RPMI7951 (cell line): ENCODE measurements at regions not wholly inside any gene's neighbourhood (a gene's known extent, or its start where the extent isn't known, plus 50 kb on each side); places are given as distances from the start of the nearest gene placed in this dataset.

Experiments used
- DNase-seq: peaks from one replicate; pipeline ENCODE4 v3.0.0-alpha.2; 2012; ENCODE audit warnings: low read depth

- DNase-seq: no peak
Measured at GRCh38 chr3:163946785-163947184, 1131.5 kb downstream of the SI start.

GRCh38 chr3:163943664-163944063, 1134.6 kb downstream of the SI start:
- no peak for DNase-seq

DNA sequence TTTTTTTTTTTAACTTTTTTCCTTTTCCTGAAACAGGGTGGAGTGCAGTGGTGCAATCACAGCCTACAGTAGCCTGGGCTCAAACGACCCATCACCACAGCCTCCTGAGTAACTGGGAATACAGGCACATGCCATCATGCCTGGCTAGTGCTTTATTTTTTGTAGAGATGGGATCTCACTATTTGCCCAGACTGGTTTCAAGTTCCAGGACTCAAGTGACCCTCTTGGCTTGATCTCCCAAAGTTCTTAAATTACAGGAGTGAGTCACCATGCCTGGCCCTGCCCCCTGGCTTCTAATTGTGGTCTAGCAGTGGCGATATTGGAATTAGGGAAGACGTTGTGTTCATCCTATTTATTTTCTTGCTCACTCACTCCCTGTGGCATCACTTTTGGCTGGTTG, 1138.4 kb downstream of the SI start:
- DNase-seq: peak; percentile 10

- DNase-seq: no peak
Measured at GRCh38 chr3:163936543-163936942, 1141.8 kb downstream of the SI start.

DNA sequence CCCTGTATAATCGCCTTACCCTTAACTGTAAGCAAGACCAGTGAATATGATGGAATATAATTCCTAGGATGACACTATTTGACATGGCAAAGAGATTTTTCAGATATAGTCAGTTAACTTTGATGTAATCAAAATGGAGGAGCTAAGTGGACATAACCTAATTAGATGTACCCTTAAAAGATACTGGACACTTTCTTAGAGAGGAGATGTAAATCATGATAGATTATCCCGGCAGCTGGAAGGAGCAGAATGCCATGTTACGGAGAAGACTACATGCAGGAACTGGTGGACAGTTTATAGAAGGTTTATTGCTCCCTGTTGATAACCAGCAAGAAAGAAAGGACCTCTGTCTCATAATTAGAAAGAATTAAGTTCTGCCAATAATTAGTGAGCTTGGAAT, 1142.9 kb downstream of the SI start:
- DNase-seq: no peak

- DNase-seq: no peak
Measured at GRCh38 chr3:163929069-163929652, 1149.1 kb downstream of the SI start.

- no peak for DNase-seq
Measured at GRCh38 chr3:163927521-163927920, 1150.8 kb downstream of the SI start.

DNA sequence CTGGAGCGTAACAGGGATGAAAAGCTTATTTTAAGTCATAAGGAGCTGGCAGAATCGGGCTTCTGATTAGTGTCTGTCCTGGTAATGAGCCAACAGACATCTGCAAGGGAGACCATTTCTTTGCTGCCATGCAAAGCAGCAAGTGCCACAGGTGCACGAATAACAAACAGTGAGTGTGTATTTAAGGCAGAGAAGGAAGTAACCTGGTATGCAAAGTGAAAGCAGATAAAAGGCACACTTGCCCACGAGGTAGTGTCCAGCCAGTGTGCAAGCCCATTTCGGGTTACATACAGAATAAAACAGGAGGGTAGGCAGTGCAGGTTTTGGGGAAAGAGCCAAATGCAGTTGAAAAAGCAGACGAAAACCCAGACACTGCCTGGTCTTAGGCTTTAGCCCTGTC, 1153.7 kb downstream of the SI start:
- DNase-seq: no peak

DNA sequence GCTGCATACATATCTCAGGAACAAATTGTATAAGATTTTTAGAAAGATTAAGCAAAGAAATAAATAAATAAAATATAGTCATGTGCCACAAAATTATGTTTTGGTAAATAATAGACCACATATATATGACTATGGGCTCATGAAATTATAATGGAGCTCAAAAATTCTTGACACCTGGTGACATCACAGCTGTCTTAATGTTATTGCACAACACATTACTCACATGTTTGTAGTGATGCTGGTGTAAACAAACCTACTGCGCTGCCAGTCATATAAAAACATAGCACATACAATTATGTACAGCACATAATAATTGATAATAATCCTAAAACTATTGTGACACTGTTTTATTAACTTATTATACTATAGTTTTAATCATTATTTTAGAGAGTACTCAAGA, 1159.1 kb downstream of the SI start:
- DNase-seq: no peak

GRCh38 chr3:163916596-163917560, 1161.4 kb downstream of the SI start:
- no peak for DNase-seq

DNA sequence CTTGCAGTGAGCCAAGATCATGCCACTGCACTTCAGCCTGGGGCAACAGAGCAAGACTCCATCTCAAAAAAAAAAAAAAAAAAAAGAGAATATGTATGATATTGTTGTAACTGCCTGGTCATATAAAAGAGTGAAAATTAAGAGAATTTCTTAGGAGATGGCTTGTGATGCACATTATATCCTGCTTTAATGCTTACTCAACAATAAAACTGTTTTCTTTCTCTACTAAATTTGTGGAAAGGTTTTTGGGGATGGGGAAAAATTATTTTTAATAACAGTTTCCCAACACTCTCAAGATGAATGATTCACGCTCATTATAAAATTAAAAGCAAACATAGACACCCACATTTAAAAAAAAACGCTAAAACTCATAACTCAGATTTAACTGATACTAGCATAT, 1163.0 kb downstream of the SI start:
- DNase-seq: no peak

GRCh38 chr3:163914567-163914966, 1163.7 kb downstream of the SI start:
- DNase-seq: no peak

- DNase-seq: no peak
Measured at GRCh38 chr3:163891771-163892170, 1186.5 kb downstream of the SI start.

DNA sequence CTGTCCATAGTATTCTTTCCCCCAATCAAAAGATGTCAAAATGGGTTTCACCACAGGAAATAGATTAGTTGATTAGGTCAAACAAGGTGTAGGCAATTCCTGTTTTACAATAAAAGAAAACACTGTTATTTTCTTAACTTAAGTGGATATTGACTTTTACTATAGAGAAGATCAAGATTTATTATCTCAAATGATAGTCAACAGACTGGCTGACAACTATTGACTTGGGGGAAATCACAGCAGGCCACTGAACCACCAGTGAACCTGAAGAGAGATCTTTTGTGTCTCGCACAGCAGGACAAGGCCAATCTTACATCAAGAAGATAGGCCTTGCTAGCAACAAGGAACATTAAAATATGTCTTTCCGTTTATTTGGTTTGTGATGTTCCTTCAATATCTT, 1187.6 kb downstream of the SI start:
- no peak for DNase-seq

GRCh38 chr3:163879172-163879571, 1199.1 kb downstream of the SI start:
- DNase-seq: no peak

GRCh38 chr3:163878396-163878795, 1199.9 kb downstream of the SI start:
- no peak for DNase-seq

DNA sequence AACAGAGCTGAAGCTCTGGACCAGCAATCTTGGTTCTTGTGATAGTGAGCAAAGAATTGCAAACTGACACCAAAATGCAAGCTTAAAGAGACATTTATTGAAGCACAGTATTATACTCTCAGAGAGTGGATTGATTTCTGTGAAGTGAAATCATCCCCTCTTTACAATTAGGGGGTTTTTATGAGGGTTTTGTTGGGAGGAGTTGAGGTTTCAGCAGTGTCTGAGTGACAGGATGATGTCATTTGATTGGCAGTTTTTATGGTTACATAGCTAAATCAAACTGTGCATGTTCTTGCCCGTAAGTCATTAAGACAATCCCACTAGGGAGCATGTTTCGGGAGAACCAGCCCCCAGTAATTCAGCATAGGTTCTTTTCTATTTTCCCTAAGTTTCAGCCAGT, 1200.5 kb downstream of the SI start:
- no peak for DNase-seq

DNA sequence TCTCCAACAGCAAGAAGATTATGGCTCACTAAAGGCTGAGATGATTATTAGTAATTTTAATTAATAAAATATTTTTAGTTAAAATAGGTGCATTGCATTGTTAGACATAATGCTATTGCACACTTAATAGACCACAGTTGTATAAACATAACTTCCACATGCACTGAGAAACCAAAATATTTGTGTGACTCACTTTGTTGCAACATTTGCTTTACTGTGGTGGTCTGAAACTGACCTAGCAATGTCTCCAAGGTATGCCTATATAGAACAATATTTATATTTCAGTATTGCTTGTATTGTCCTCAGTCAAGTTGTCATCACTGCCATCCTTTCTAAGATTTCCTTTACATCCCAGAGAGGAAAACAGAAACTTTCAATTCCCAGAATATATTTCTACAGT, 1215.2 kb downstream of the SI start:
- DNase-seq: no peak

GRCh38 chr3:163852233-163852632, 1226.1 kb downstream of the SI start:
- no peak for DNase-seq

DNA sequence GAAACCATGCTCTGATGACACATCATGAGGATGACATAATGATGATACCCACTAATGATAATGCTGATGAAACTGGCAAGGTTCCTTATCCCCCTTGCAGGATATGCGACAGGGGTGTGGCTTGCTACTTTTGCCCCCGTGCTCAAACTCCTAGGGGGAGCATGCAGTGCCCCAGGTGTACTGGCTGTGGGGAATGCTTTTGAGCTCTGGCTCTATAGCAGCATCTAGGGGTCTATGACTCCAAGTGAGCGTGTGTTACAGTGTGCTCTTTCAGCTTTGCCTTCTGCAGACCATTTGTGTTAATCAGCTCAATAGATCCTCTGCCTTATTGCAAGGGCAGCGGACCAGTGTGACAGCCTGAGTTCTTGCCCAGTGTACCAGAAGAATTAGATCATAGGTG, 1239.5 kb downstream of the SI start:
- no peak for DNase-seq

DNA sequence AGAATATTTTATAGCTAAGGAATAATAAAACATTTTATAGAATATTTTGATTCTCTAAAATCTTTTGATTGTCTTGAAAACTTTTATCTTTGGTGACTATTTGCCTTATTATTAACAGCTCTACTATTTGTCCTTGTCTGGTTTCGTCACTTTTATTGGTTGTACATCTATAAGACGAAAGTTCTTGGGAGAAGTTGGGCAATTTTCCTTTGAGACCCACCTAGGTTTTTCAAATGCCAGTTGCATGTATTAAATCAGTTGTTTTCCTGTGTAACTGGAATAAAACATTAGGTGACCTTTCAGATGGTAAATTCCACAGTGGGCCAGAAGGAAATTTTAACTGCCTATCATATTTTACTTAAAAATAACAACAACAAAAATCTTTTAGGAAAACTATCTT, 1245.7 kb downstream of the SI start:
- DNase-seq: no peak

GRCh38 chr3:163821841-163822240, 1256.5 kb downstream of the SI start:
- DNase-seq: no peak

DNA sequence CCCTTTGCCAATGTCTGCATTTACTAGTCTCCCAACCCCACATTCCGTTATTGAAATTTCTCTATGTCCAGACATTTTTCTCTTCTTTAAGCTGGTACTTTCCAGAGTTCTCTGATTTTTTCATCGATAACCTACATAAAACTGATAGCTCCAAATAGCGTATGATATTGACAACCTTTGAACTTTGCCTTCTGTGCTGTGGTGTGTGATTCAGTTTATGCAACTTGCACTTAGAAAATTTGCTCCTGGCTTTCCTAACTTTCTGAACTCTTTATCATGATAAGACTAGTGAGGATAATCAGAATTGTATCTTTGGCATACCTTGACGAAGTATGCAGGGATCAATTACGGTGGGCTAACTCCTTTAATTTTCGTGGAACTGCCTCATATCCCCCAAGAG, 1261.3 kb downstream of the SI start:
- no peak for DNase-seq

DNA sequence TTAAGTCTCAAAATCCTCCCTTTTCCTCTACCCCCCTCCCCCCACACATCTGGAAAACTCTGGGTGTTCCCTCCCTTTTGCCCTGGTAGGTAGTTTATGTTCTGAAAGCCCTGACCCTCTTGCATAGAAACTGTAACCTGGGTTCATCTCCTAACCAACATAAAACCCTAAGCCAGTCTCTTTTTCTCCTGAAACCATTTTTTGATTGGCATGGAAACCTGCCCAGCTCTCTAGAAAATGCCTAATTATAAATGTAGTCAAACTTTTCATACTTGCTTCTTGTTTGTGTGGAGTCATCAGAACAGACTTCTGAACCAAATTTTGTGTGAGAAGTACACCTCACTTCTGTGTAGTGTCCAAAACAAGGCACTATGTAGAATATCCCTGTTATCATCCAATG, 1264.4 kb downstream of the SI start:
- DNase-seq: no peak
